BJ (cell line): ENCODE measurements at regions not wholly inside any gene's neighbourhood (a gene's known extent, or its start where the extent isn't known, plus 50 kb on each side); places are given as distances from the start of the nearest gene placed in this dataset.
"Not testable (repeated sequence)": the region's sequence is repeated elsewhere in the genome, so short reads cannot be mapped to it uniquely, and the experiment has no call there.

Source experiments
- CTCF ChIA-PET: fragments of 350-600 bp; formaldehyde crosslinking; extraction: SDS; loops from one replicate; lab custom pipeline; 2021; ENCODE audit warnings: antibody characterized with exemption, inconsistent platforms; lab: Yijun Ruan, JAX
- POLR2A ChIA-PET: fragments of 300-600 bp; sonication (Branson Sonifier 250); formaldehyde crosslinking; extraction: SDS; loops from one replicate; lab custom pipeline; 2021; ENCODE audit warnings: antibody characterized with exemption; lab: Charles Lee
- DNase-seq: peaks from one replicate; pipeline ENCODE4 v3.0.0-alpha.2; 2011; ENCODE audit warnings: low read depth
- H3K27me3 ChIP-seq: 2 replicates; pipeline ENCODE4 v1.6.0; 2011; ENCODE audit warnings: low read length; ENCODE audit not compliant: control insufficient read depth, insufficient read depth
- H3K36me3 ChIP-seq: 2 replicates; pipeline ENCODE4 v1.5.1; 2011; ENCODE audit warnings: low read length; ENCODE audit not compliant: control insufficient read depth, insufficient read depth
- H3K4me3 ChIP-seq: 2 replicates; pipeline ENCODE4 v1.5.1; 2011; ENCODE audit warnings: low read depth, mild to moderate bottlenecking, control low read depth, low read length
- TF ChIP-seq, protein P1 (sequence below): IDR thresholded peaks from 2 replicates; pipeline ENCODE4 v1.5.1; 2011; ENCODE audit warnings: low read depth, mild to moderate bottlenecking, control low read depth, inconsistent platforms, low read length, moderate library complexity; ENCODE audit not compliant: insufficient read depth

DNA sequence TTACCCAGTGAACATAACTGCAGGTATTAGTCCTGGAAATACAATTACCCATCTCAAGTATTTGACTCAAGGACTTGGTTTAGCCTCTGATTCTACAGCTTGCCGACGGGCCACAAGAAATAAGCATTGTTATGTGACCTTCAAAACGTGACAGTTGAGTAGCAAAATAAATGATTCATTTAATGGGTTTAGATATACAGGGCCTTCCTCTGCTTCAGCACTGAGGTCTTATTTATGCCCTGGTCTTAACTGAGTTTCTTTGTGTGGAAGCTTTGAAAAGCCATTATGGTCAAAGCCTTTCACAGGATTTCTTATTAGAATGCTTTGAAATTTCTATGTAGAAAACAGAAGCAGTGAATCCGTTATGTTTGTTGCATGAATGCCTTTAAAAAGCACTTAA is 899.2 kb upstream of the API5 start:
- POLR2A ChIA-PET: no interaction called here

DNA sequence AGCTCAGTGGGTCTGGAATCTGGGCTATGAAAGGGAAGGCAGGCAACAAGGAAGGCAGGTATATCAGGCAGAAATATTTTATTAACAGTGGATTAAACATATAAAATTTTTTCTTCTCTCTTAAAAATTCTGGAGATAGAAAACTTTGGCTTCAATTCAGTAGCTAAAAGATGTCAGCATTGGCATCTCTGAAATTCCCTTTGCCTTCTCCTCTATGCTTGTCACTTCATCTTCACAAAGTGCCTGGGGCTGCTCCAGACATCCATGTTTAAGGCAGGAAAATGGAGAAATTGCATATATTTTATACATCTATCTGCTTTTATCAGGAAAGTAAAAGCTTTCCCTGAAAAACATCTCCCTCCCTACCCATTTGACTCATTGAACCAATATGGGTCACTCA is 894.1 kb upstream of the API5 start:
- TF ChIP-seq, protein P1, sequence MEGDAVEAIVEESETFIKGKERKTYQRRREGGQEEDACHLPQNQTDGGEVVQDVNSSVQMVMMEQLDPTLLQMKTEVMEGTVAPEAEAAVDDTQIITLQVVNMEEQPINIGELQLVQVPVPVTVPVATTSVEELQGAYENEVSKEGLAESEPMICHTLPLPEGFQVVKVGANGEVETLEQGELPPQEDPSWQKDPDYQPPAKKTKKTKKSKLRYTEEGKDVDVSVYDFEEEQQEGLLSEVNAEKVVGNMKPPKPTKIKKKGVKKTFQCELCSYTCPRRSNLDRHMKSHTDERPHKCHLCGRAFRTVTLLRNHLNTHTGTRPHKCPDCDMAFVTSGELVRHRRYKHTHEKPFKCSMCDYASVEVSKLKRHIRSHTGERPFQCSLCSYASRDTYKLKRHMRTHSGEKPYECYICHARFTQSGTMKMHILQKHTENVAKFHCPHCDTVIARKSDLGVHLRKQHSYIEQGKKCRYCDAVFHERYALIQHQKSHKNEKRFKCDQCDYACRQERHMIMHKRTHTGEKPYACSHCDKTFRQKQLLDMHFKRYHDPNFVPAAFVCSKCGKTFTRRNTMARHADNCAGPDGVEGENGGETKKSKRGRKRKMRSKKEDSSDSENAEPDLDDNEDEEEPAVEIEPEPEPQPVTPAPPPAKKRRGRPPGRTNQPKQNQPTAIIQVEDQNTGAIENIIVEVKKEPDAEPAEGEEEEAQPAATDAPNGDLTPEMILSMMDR: no peak
- no peaks in the 10 kb centered on the region for H3K27me3 ChIP-seq
- ChIA-PET CTCF (interaction anchor here (1.6 kb wide), 1 partner anchor 20 kb away, joined by 3 read pairs; no protein-coding TSS in a partner anchor), POLR2A (no interaction called here)
- no peak overlapping the region for H3K4me3 ChIP-seq
- no peak for DNase-seq
- H3K36me3 ChIP-seq: no peaks in the 10 kb centered on the region

More for the DNA sequence above, 899.2 kb upstream of the API5 start:
- Histone ChIP-seq H3K36me3 (no peaks in the 10 kb centered on the region), H3K4me3 (no peak overlapping the region), H3K27me3 (no peaks in the 10 kb centered on the region)
- TF ChIP-seq, protein P1: no peak
- CTCF ChIA-PET: no interaction called here
- no peak for DNase-seq

DNA sequence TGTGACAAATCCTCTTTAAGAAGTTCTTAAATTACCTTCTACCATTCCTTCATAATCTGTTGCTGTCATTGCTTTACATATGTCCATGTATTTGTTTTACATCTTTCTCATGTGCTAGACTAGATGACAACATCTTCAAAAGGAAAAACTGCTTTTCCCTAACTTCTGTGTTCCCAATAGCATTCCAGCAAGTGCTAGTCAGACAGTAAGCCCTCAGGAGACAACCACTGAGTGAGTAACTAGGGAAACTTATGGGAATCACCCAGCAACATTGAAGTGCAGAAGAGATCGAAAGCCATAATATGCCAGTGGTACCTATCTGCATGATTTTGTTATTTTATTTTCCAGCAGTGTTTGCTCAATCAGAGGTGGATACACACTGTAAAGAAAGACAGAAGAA is 889.7 kb upstream of the API5 start:
- Histone ChIP-seq H3K36me3 (no peaks in the 10 kb centered on the region), H3K4me3 (no peak overlapping the region), H3K27me3 (no peaks in the 10 kb centered on the region)
- no peak for DNase-seq
- TF ChIP-seq, protein P1: no peak
- POLR2A ChIA-PET: no interaction called here
- CTCF ChIA-PET: no interaction called here

DNA sequence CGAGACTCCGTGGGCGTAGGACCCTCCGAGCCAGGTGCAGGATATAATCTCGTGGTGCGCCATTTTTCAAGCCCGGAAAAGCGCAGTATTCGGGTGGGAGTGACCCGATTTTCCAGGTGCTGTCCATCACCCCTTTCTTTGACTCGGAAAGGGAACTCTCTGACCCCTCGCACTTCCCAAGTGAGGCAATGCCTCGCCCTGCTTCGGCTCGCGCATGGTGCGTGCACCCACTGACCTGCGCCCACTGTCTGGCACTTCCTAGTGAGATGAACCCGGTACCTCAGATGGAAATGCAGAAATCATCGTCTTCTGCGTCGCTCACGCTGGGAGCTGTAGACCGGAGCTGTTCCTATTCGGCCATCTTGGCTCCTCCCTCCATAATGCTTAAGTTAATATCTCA is 876.9 kb upstream of the API5 start:
- CTCF ChIA-PET: not testable (repeated sequence)

DNA sequence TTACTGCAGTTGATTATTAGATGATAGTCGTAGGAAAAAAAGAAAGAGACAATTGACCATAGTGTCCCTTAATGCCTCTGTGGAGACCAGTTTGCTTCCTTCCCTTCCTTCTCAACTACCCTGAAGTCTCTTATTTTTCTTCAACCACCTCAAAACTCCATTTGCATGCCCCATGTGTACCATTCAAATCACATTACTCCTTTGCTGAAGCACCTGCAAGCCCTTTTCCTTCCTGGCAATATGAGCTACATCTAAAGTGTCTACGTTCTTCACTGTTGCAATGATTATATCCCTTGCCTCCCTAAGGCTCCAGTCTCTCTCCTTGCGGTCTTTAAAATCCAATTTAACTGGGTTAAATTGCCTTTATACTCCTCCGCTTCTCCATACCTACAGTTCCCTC is 867.4 kb upstream of the API5 start:
- TF ChIP-seq, protein P1: no peak
- CTCF ChIA-PET: no interaction called here
- Histone ChIP-seq H3K36me3 (no peaks in the 10 kb centered on the region), H3K4me3 (no peak overlapping the region), H3K27me3 (no peaks in the 10 kb centered on the region)
- POLR2A ChIA-PET: no interaction called here
- DNase-seq: no peak

More for the DNA sequence above, 876.9 kb upstream of the API5 start:
- DNase-seq, H3K36me3 ChIP-seq, H3K4me3 ChIP-seq, POLR2A ChIA-PET, H3K27me3 ChIP-seq: not testable (repeated sequence)

DNA sequence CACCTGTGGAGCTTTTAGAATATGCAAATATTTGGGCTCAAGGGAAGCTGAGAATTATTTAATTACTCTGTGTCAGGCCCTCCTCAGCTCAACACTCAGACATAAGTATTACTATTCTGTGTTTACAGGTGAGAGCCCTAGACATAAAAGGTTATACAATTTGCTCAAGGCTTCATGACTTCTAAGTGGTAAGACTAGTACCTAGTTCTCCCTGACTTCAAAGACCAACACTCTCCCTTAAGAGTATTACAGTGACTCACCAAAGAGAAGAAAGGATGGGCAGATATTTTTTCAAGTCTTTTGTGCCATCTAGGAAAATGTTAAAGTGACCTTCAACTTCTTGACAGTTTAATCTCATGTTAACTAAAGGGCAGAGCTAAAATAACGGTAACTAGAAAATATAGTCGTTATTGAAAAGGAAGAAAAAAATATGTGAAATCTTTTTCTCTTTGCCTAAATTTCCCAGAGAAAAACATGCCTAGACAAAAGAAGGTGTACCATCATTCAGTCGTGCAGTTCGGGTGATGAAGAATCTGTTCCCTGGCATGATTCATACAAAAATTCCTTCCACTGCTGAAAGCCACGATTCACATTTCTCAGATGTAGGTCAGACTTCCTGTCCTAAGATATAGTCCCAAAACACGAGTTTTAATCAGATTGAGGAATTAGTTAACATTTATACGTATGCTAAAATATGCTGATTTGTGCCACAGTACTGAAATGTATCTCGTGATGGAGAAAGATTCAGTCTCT is 849.1 kb upstream of the API5 start:
- TF ChIP-seq, protein P1: no peak
- peak; percentile 36 for DNase-seq
- H3K27me3 ChIP-seq: no peaks in the 10 kb centered on the region

More for the DNA sequence above, 849.1 kb upstream of the API5 start:
- ChIA-PET POLR2A (no interaction called here), CTCF (no interaction called here)
- H3K36me3 ChIP-seq: no peaks in the 10 kb centered on the region
- H3K4me3 ChIP-seq: no peak overlapping the region
